HG02938 (cell line): ENCODE measurements at regions not wholly inside any gene's neighbourhood (a gene's known extent, or its start where the extent isn't known, plus 50 kb on each side); places are given as distances from the start of the nearest gene placed in this dataset.

Experiments used
- ATAC-seq: cut with Tn5 transposase; IDR thresholded peaks from one replicate; pipeline ENCODE4 v1.9.1; 2021; ENCODE audit warnings: mild to moderate bottlenecking, moderate library complexity; ENCODE audit not compliant: unreplicated experiment

- ATAC-seq: no peak
These were observed 718.8 kb upstream of the SGCG start for GRCh38 chr13:22461854-22462490.

- ATAC-seq: no peak
These were observed 717.7 kb upstream of the SGCG start for GRCh38 chr13:22463089-22463488.

DNA sequence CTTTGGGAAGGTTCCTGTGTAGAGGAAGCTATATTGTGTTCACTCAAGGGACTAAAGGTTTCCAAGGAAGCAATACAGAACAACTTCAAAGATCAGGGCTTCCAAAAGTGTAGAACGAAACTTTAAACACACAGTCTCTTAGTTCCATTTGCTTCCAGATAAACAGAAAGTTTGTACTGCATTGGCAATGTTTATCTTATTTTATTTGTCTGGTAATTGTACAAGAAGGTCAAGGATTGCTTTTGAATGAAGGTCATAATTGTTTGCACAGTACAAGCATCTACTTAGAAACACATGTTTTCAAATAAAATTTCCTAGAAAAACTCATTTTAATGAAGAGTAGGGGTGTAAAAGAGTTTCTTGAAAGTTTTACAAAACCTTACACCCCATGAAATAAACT lies 712.7 kb upstream of the SGCG start:
- ATAC-seq: no peak

- ATAC-seq: no peak
These were observed 712.0 kb upstream of the SGCG start for GRCh38 chr13:22468824-22469223.

GRCh38 chr13:22469452-22469851 lies 711.3 kb upstream of the SGCG start:
- no peak for ATAC-seq

GRCh38 chr13:22470075-22470474 lies 710.7 kb upstream of the SGCG start:
- no peak for ATAC-seq

- ATAC-seq: no peak
These were observed 698.2 kb upstream of the SGCG start for GRCh38 chr13:22482496-22483000.

GRCh38 chr13:22483276-22483675 lies 697.5 kb upstream of the SGCG start:
- ATAC-seq: no peak

DNA sequence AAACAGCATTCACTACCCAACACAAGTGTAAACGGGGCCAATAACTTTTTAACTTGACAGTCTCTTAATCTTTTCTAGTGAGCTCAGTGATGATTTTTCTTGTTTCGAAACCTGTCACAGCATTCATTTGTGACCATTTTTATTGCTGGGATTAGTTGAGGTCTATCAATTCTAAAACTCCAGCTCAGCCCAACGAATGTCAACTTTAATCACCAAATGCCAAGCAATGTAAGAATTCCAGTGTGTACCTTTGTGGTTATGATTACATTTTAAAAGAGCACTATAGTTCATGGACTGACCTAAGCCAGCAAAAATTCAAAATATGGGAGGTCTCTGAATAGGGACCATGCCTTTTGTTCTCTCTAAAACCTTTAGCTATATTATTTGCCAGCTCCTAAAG lies 694.3 kb upstream of the SGCG start:
- no peak for ATAC-seq

DNA sequence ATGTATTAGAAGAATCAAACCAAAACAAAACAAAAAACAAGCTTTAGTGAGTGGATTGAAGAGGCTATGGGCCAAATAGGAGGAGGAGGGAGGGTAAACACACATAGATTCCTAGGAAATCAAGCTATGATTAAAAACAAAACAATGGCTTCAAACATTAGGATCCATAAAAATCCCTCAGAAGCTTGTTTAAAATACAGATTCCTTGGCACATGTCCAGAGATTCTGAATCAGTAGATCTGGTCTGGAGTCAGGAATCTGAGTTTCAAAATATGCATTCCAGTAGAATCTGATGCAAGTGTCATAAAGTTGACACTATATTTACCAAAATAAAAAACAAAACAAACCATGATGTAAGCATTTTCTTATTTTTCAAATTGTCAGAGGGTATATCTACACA lies 692.8 kb upstream of the SGCG start:
- no peak for ATAC-seq

GRCh38 chr13:22489771-22490170 lies 691.0 kb upstream of the SGCG start:
- no peak for ATAC-seq

DNA sequence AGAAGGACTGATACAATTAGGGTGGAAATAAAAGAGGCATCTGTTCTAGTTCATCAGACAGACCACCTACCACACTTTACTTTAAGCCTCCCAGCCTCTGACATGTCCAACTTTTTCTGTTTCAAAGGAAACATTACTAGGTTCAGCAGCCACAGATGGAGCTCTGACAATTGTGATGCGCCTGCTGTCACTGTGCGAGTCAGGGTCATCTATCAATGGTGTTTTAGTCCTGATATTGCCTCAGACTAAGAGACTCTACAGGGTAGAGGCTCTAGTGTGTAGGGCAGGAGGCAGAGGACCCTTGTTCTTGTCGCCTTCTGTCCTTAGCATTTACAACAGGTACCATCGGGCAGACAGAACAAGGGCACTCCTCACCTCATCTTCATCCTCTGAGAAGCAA lies 685.0 kb upstream of the SGCG start:
- ATAC-seq: no peak

- ATAC-seq: no peak
These were observed 683.8 kb upstream of the SGCG start for GRCh38 chr13:22496803-22497508.

- no peak for ATAC-seq
These were observed 682.6 kb upstream of the SGCG start for GRCh38 chr13:22497991-22498780.

DNA sequence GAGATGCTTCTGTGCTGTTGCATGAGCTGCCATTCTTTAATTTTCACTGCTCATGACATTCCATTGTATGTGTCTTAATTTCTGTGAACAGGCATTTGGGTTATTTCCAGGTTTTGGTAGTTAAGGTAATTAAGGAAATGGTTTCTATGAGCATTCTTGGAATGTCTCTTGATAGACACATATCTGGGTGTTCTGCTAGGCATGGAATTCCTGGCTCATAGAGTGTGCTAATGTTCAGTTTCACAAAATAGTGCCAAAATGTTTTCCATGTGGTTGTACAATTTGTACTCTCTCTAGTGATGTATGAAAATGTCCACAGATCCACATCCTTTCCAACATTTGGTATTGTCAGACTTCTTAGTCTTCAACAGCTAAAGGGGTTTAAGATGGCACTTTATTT lies 680.9 kb upstream of the SGCG start:
- ATAC-seq: no peak

DNA sequence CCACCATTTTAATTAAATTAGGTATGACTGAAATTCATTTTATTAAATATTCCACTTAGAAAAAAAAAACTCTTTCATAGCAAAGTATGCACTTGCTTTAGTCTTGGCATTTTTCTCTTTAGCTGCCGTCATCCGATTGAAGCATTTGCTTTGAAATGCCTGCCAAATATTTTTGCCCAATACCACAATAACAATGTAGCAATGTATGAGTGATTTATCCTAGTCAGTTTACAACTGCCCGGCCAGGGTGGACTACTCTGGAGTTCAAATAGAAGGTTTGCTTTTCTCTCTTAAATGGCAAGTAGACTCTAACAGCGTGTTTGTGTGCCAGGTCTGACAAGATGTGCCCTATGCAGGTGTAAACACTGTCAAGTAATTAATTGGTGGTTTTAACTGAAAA lies 675.3 kb upstream of the SGCG start:
- no peak for ATAC-seq

DNA sequence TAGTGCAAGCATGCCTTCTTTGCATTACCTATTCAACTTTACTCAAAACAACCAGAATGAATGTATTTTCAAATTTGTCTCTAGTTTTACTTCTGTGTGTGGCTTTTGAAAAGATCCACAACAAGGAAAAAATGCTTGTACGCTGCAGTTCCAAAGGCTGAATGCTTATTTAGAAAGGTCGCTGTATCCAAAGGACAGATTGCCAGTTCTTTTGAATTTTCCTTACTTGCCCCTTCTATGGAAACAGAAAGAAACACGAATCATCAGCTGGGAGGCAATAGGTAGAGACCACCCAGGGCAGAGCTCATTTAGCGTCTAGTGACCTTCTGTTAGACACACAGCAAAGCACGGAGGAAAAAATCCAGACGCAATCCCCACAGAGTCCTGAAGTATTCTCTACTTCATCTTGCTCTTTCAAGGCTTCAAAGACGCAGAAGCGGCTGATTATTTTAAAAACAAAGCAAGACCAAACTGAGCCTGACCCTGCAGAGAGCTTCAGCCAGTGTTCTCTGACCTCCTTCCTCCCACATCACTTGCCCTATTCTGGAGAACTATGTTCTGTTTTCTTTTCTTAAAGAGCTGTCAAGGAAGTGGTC lies 674.6 kb upstream of the SGCG start:
- ATAC-seq: no peak

DNA sequence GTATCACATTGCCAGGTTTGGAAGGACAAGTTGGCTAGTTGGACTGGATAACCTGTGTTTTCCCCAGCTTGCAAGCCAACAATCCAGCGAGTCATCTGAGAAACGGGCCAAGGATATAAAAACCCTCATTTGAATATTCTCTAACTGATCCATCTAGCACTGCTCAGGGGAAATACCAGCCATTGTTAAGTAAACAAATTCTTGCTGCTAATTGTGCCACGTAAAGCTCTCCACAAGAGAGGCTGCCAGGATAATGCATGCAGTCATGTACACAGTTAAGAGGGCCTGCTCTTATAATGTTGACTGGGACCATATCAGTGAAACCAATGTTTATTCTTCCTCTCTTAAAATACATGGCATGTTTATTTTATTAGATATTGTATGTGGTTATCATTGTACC lies 663.2 kb upstream of the SGCG start:
- ATAC-seq: no peak

- no peak for ATAC-seq
These were observed 643.9 kb upstream of the SGCG start for GRCh38 chr13:22536851-22537250.

- no peak for ATAC-seq
These were observed 642.4 kb upstream of the SGCG start for GRCh38 chr13:22538400-22538799.

GRCh38 chr13:22549126-22549525 lies 631.7 kb upstream of the SGCG start:
- no peak for ATAC-seq
